ENCODE measurements at regions not wholly inside any gene's neighbourhood (a gene's known extent, or its start where the extent isn't known, plus 50 kb on each side); places are given as distances from the start of the nearest gene placed in this dataset.
A peak's percentile ranks its signal among the peaks of the same experiment; 100 is the strongest.

DNA sequence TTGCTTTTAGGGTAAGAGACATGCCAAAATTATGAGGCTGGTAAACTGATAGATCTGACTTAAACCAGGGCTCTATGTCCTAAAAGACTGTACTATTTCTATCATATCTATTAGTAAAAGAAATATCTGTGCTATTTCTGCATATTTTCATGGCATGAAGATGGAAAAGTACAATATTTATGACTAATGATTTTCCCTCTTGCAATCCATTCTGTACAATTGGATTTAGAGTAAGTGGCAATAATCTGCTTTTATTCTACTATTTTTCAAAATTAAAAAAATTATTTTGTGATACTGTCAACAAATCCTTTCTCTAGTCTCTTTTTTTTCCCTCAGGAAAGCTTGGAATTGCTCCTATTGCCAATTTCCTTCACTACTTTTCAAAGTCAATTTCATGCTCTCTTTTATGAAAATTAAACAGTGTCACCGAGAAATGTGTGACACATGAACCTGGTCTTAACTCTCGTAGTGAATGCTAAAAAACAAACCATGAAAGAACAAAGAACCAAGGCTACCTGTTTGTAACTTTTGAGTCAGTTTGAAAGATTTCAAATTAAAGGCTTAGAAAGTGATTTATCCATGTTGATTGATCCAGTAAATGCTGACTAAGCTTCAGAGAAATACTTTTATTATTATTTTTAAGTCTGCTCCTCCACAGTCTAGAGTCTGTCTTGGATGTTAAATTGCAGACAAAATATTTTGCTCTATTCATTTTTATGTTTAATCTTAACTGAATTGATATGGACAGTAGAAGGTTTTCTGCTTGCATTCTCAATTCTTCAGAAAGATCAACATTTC is 262.7 kb upstream of the CHRM2 start:
- TF ChIP-seq, protein P1, sequence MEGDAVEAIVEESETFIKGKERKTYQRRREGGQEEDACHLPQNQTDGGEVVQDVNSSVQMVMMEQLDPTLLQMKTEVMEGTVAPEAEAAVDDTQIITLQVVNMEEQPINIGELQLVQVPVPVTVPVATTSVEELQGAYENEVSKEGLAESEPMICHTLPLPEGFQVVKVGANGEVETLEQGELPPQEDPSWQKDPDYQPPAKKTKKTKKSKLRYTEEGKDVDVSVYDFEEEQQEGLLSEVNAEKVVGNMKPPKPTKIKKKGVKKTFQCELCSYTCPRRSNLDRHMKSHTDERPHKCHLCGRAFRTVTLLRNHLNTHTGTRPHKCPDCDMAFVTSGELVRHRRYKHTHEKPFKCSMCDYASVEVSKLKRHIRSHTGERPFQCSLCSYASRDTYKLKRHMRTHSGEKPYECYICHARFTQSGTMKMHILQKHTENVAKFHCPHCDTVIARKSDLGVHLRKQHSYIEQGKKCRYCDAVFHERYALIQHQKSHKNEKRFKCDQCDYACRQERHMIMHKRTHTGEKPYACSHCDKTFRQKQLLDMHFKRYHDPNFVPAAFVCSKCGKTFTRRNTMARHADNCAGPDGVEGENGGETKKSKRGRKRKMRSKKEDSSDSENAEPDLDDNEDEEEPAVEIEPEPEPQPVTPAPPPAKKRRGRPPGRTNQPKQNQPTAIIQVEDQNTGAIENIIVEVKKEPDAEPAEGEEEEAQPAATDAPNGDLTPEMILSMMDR (IDR thresholded peaks at IDR 0.05; ENCODE audit: insufficient read depth, low read depth, low read length) = no peak
- no peak overlapping the region for H3K4me3 ChIP-seq (ENCODE audit: low read depth, low read length)
- DNase-seq (ENCODE audit: low read depth) = no peak

DNA sequence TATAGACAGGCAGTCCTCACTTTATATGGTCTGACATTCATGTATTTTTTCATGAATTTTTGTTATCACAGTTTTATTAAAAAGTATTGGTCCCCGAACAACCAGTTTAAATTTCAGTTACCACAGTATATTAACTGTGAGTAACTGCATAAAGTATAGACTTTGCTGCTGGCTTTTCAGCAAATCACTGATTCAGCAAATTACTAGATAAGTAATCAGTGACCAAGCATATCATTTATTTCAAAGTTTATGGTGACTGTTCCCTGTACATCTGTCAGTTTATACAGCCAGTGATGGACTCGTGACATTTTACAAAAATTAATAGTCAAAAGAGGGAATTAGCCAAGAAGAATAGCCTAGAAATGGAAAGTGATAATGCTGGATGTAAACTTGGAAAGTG is 266.7 kb upstream of the CHRM2 start:
- no peak overlapping the region for H3K4me3 ChIP-seq (ENCODE audit: low read depth, low read length)
- DNase-seq (ENCODE audit: low read depth) = no peak
- TF ChIP-seq, protein P1 (IDR thresholded peaks at IDR 0.05; ENCODE audit: insufficient read depth, low read depth, low read length) = no peak

DNA sequence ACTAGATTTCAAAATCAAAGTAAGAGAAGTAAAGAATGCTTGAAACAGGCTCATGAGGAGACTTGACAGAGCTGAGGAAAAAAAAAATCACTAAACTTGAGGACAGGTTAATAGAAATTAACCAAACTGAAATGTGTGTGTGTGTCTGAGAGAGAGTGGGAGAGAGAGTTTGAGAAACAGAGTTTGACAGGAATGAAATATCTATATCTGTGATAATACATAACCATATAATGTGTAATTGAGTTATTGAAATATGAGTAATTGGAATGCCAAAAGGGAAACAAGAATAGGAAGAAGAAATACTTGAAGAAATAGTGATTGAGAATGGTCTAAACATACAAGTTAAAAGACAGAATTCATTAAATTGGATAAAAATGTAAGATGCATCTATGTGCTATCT is 268.0 kb upstream of the CHRM2 start:
- TF ChIP-seq, protein P1 (IDR thresholded peaks at IDR 0.05; ENCODE audit: insufficient read depth, low read depth, low read length) = no peak
- no peak overlapping the region for H3K4me3 ChIP-seq (ENCODE audit: low read depth, low read length)
- DNase-seq (ENCODE audit: low read depth) = no peak

DNA sequence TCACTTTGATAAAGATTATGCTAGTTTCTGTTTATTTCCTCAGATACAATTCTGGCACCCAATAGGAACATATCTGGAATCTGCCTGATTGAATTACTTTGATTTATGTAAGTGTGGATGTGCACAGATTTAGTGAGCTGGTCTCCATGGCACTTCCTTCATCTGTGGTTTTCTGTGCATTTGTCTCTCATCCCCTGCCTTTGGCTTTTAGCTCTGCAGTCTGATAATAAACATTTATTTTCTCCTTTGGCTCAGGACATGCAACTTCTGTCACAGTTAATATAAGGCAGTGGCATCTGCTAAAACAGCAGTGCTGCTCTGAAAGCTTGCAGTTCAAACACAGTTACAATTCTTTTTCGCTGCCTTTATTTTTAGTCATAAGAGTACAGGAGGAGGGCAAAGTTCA is 273.7 kb upstream of the CHRM2 start:
- TF ChIP-seq, protein P1 (IDR thresholded peaks at IDR 0.05; ENCODE audit: insufficient read depth, low read depth, low read length) = no peak
- DNase-seq (ENCODE audit: low read depth) = peak; percentile 21
- H3K4me3 ChIP-seq (ENCODE audit: low read depth, low read length) = no peak overlapping the region

DNA sequence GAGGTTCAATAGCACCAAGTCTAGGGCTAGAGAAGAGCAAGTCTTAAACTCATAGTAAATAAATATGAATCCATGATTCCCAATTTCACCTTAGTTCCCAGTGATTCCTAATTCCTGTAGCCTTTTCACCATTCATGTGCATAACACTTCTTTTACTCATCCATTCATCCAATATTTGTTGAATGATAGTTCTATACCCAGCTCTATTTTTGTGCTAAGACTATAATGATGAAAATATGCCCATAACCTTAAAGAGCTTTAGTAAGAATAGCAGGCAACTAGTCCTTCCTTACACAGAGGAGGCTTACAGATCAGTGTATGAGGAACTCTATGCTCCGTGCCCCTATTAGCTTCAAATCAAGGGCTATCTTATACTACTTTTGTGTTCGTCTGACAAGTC is 280.2 kb upstream of the CHRM2 start:
- H3K4me3 ChIP-seq (ENCODE audit: low read depth, low read length) = no peak overlapping the region
- no peak for DNase-seq (ENCODE audit: low read depth)
- TF ChIP-seq, protein P1 (IDR thresholded peaks at IDR 0.05; ENCODE audit: insufficient read depth, low read depth, low read length) = no peak

DNA sequence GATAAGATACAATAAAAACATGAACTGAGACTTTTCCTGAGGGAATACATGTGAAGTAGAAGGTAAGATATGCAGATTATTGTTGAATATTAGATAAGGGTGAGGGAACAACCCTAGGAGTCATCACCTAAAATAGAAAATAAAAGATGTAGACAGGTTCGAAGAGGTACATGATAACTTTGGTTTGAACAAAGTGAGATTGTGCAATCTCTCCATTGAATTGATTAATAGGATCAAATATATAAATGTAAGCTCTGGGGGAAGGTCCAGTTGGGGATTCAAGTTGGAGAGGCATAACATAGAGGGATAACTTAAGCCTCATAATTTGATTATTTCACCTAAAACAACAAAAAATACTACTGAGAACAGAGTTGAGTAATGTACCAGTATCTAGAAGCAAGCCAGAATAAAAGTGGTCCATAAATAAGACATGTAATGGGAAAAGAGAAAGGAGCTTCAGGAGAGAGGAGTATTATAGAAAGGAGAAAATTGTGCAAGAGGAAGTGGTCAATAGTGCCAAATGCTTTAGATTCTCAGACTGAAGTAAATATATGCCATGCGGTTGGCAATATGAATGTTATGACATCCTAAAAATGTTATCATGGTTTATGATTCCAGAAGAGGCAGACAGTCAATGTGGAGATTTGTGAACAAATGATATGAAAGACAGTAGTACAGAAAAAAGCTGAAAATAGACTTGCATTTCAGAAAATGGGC is 282.3 kb upstream of the CHRM2 start:
- no peak overlapping the region for H3K4me3 ChIP-seq (ENCODE audit: low read depth, low read length)
- TF ChIP-seq, protein P1 (IDR thresholded peaks at IDR 0.05; ENCODE audit: insufficient read depth, low read depth, low read length) = no peak
- peak; percentile 64 for DNase-seq (ENCODE audit: low read depth)
